ENCODE measurements at regions not wholly inside any gene's neighbourhood (a gene's known extent, or its start where the extent isn't known, plus 50 kb on each side); places are given as distances from the start of the nearest gene placed in this dataset.

GRCh38 chr2:36271266-36271665 is 84.3 kb upstream of the CRIM1 start:
- Histone ChIP-seq H3K18ac (ENCODE audit: low read length) (peak overlapping the region; percentile 28), H2AK5ac (ENCODE audit: low read length) (no peak overlapping the region), H3K9ac (ENCODE audit: low read length) (no peak overlapping the region), H3K27ac (ENCODE audit: low read depth, low read length) (peak overlapping the region; percentile 2), H3K56ac (ENCODE audit: low read length) (no peak overlapping the region), H3K79me1 (ENCODE audit: low read length) (no peaks in the 10 kb centered on the region), H4K8ac (ENCODE audit: low read depth, low read length) (no peak overlapping the region), H2BK120ac (ENCODE audit: low read depth, low read length) (peak overlapping the region; percentile 45), H3K4me2 (ENCODE audit: low read length) (no peak overlapping the region), H4K5ac (ENCODE audit: low read length) (no peak overlapping the region), H2BK15ac (replicated peaks; ENCODE audit: low read depth) (peak overlapping the region; percentile 57), H3K4me1 (ENCODE audit: control insufficient read depth, low read depth, low read length) (peaks cover 4% of the 10 kb centered on the region), H3K36me3 (ENCODE audit: control insufficient read depth, insufficient read depth, low read length) (no peaks in the 10 kb centered on the region), H3K79me2 (ENCODE audit: control insufficient read depth, insufficient read depth, low read length) (no peaks in the 10 kb centered on the region), H3K4me3 (ENCODE audit: low read length) (no peak overlapping the region), H3K4ac (ENCODE audit: low read depth, low read length) (no peak overlapping the region), H3K27me3 (ENCODE audit: insufficient read depth, low read length, poor library complexity) (no peaks in the 10 kb centered on the region), H2BK5ac (ENCODE audit: low read length) (no peak overlapping the region), H3K23ac (ENCODE audit: low read length) (no peak overlapping the region)
- DNase-seq, result peak; percentile 21
- no CpG with 5 or more reads among the region's 1 CpG for WGBS (ENCODE audit: extremely low coverage, insufficient coverage, low lambda C conversion rate)

DNA sequence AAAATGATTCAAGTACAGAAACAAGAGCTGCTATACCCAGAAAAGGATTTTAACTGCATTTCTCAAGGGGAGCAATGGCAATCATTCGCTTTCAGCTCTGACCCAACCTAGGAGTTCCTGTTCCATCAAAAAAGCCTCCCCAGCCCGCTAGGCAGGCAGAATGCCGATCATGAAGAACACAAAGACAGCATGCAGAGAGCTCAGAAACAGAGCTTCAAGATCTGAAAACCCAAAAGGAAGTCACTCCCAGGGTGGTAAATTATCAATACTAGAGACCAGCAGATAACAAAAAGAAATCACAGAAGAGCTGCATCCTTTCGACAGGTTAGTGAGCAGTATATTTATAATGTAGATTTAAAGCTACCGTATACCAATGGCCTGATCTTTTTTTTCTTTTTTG is 84.8 kb upstream of the CRIM1 start:
- no peak overlapping the region for H3K4me2 ChIP-seq (ENCODE audit: low read length)
- H4K5ac ChIP-seq (ENCODE audit: low read length), result no peak overlapping the region
- no peaks in the 10 kb centered on the region for H3K27me3 ChIP-seq (ENCODE audit: insufficient read depth, low read length, poor library complexity)
- no CpG with 5 or more reads among the region's 5 CpGs for whole genome bisulfite sequencing (ENCODE audit: extremely low coverage, insufficient coverage, low lambda C conversion rate)
- peaks cover 4% of the 10 kb centered on the region for H3K4me1 ChIP-seq (ENCODE audit: control insufficient read depth, low read depth, low read length)
- no peak overlapping the region for H4K8ac ChIP-seq (ENCODE audit: low read depth, low read length)
- peak overlapping the region; percentile 2 for H3K27ac ChIP-seq (ENCODE audit: low read depth, low read length)
- no peak overlapping the region for H3K4ac ChIP-seq (ENCODE audit: low read depth, low read length)
- no peak overlapping the region for H2AK5ac ChIP-seq (ENCODE audit: low read length)
- peak overlapping the region; percentile 45 for H2BK120ac ChIP-seq (ENCODE audit: low read depth, low read length)
- no peak overlapping the region for H3K4me3 ChIP-seq (ENCODE audit: low read length)
- H3K79me2 ChIP-seq (ENCODE audit: control insufficient read depth, insufficient read depth, low read length), result no peaks in the 10 kb centered on the region
- peak overlapping the region; percentile 57 for H2BK15ac ChIP-seq (replicated peaks; ENCODE audit: low read depth)
- no peak overlapping the region for H3K23ac ChIP-seq (ENCODE audit: low read length)
- H2BK5ac ChIP-seq (ENCODE audit: low read length), result no peak overlapping the region
- H3K36me3 ChIP-seq (ENCODE audit: control insufficient read depth, insufficient read depth, low read length), result no peaks in the 10 kb centered on the region
- DNase-seq, result peak; percentile 87
- no peaks in the 10 kb centered on the region for H3K79me1 ChIP-seq (ENCODE audit: low read length)
- H3K9ac ChIP-seq (ENCODE audit: low read length), result no peak overlapping the region
- no peak overlapping the region for H3K56ac ChIP-seq (ENCODE audit: low read length)
- H3K18ac ChIP-seq (ENCODE audit: low read length), result no peak overlapping the region

- Histone ChIP-seq H3K79me1 (ENCODE audit: low read length) (no peaks in the 10 kb centered on the region), H3K4ac (ENCODE audit: low read depth, low read length) (no peak overlapping the region), H3K4me3 (ENCODE audit: low read length) (no peak overlapping the region), H4K5ac (ENCODE audit: low read length) (no peak overlapping the region), H2AK5ac (ENCODE audit: low read length) (no peak overlapping the region), H2BK120ac (ENCODE audit: low read depth, low read length) (no peak overlapping the region), H2BK15ac (replicated peaks; ENCODE audit: low read depth) (no peak overlapping the region), H3K36me3 (ENCODE audit: control insufficient read depth, insufficient read depth, low read length) (no peaks in the 10 kb centered on the region), H4K8ac (ENCODE audit: low read depth, low read length) (no peak overlapping the region), H3K79me2 (ENCODE audit: control insufficient read depth, insufficient read depth, low read length) (no peaks in the 10 kb centered on the region), H3K23ac (ENCODE audit: low read length) (no peak overlapping the region), H3K18ac (ENCODE audit: low read length) (no peak overlapping the region), H3K27me3 (ENCODE audit: insufficient read depth, low read length, poor library complexity) (no peaks in the 10 kb centered on the region), H3K27ac (ENCODE audit: low read depth, low read length) (no peak overlapping the region), H3K4me1 (ENCODE audit: control insufficient read depth, low read depth, low read length) (peaks cover 6% of the 10 kb centered on the region), H3K4me2 (ENCODE audit: low read length) (no peak overlapping the region), H3K56ac (ENCODE audit: low read length) (no peak overlapping the region), H2BK5ac (ENCODE audit: low read length) (no peak overlapping the region), H3K9ac (ENCODE audit: low read length) (no peak overlapping the region)
- DNase-seq, result no peak
- no CpG with 5 or more reads among the region's 1 CpG for WGBS (ENCODE audit: extremely low coverage, insufficient coverage, low lambda C conversion rate)
Measured at GRCh38 chr2:36267194-36267593, 88.4 kb upstream of the CRIM1 start.

DNA sequence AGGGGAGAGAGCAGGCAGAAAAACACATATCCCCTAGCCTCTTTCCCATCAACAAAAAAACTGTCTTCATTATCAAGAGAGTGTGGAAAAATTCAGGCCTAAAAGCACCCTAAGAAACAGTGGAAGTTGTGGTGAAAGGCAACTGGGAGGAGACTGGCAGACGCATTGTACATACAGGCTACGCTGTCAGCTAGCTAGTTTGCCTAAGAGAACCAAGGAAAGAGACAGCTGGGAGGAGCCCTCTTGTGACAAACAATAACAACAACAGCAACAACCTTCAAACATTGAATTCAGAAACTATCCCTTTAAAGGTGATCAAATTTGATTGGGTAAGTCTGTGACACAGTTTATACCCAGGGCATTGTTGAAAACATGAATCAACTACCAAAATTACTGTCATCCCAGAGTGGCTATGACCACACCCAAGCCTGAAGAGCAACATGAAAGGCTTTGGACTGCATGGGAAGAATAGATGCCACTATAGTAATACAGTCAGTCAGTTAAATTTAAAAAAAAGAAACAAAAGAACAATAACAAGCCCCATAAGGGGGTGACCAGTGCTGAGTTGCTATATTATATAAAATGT is 88.9 kb upstream of the CRIM1 start:
- Histone ChIP-seq H2BK15ac (replicated peaks; ENCODE audit: low read depth) (no peak overlapping the region), H3K27ac (ENCODE audit: low read depth, low read length) (no peak overlapping the region), H3K18ac (ENCODE audit: low read length) (no peak overlapping the region), H3K23ac (ENCODE audit: low read length) (no peak overlapping the region), H3K79me1 (ENCODE audit: low read length) (no peaks in the 10 kb centered on the region), H3K9ac (ENCODE audit: low read length) (no peak overlapping the region), H2BK5ac (ENCODE audit: low read length) (no peak overlapping the region), H3K36me3 (ENCODE audit: control insufficient read depth, insufficient read depth, low read length) (no peaks in the 10 kb centered on the region), H2BK120ac (ENCODE audit: low read depth, low read length) (no peak overlapping the region), H3K4me3 (ENCODE audit: low read length) (no peak overlapping the region), H3K4ac (ENCODE audit: low read depth, low read length) (no peak overlapping the region), H2AK5ac (ENCODE audit: low read length) (no peak overlapping the region), H3K27me3 (ENCODE audit: insufficient read depth, low read length, poor library complexity) (no peaks in the 10 kb centered on the region), H3K56ac (ENCODE audit: low read length) (no peak overlapping the region), H3K4me1 (ENCODE audit: control insufficient read depth, low read depth, low read length) (peaks cover 6% of the 10 kb centered on the region), H4K8ac (ENCODE audit: low read depth, low read length) (no peak overlapping the region), H3K79me2 (ENCODE audit: control insufficient read depth, insufficient read depth, low read length) (no peaks in the 10 kb centered on the region), H3K4me2 (ENCODE audit: low read length) (no peak overlapping the region), H4K5ac (ENCODE audit: low read length) (no peak overlapping the region)
- WGBS (ENCODE audit: extremely low coverage, insufficient coverage, low lambda C conversion rate), result no CpG with 5 or more reads among the region's 2 CpGs
- peak; percentile 32 for DNase-seq

- no peak overlapping the region for H4K8ac ChIP-seq (ENCODE audit: low read depth, low read length)
- no peak overlapping the region for H2BK5ac ChIP-seq (ENCODE audit: low read length)
- no peaks in the 10 kb centered on the region for H3K27me3 ChIP-seq (ENCODE audit: insufficient read depth, low read length, poor library complexity)
- H3K18ac ChIP-seq (ENCODE audit: low read length), result no peak overlapping the region
- no peak overlapping the region for H3K4me2 ChIP-seq (ENCODE audit: low read length)
- H3K4me3 ChIP-seq (ENCODE audit: low read length), result no peak overlapping the region
- H3K4me1 ChIP-seq (ENCODE audit: control insufficient read depth, low read depth, low read length), result peaks cover 2% of the 10 kb centered on the region
- no peak overlapping the region for H3K9ac ChIP-seq (ENCODE audit: low read length)
- H2AK5ac ChIP-seq (ENCODE audit: low read length), result no peak overlapping the region
- no CpG with 5 or more reads among the region's 1 CpG for WGBS (ENCODE audit: extremely low coverage, insufficient coverage, low lambda C conversion rate)
- H3K56ac ChIP-seq (ENCODE audit: low read length), result no peak overlapping the region
- no peaks in the 10 kb centered on the region for H3K79me1 ChIP-seq (ENCODE audit: low read length)
- no peak overlapping the region for H3K23ac ChIP-seq (ENCODE audit: low read length)
- H3K27ac ChIP-seq (ENCODE audit: low read depth, low read length), result no peak overlapping the region
- H4K5ac ChIP-seq (ENCODE audit: low read length), result no peak overlapping the region
- H2BK15ac ChIP-seq (replicated peaks; ENCODE audit: low read depth), result no peak overlapping the region
- H3K79me2 ChIP-seq (ENCODE audit: control insufficient read depth, insufficient read depth, low read length), result no peaks in the 10 kb centered on the region
- DNase-seq, result no peak
- no peak overlapping the region for H3K4ac ChIP-seq (ENCODE audit: low read depth, low read length)
- H3K36me3 ChIP-seq (ENCODE audit: control insufficient read depth, insufficient read depth, low read length), result no peaks in the 10 kb centered on the region
- H2BK120ac ChIP-seq (ENCODE audit: low read depth, low read length), result no peak overlapping the region
Measured at GRCh38 chr2:36262581-36262980, 93.0 kb upstream of the CRIM1 start.

DNA sequence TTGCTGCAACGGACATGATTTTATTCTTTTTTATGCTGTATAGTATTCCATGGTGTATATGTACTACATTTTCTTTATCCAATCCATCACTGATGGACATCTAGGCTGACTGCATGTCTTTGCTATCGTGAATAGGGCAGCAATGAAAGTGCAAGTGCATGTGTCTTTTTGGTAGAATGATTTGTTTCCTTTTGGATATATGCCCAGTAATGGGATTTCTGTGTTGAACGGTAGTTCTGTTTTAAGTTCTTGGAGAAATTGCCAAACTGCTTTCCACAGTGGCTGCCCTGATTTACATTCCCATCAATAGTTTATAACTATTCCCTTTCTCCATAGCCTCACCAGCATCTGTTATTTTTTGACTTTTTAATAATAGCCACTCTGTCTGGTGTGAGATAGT is 99.7 kb upstream of the CRIM1 start:
- Histone ChIP-seq H3K79me2 (ENCODE audit: control insufficient read depth, insufficient read depth, low read length) (no peaks in the 10 kb centered on the region), H3K23ac (ENCODE audit: low read length) (no peak overlapping the region), H3K4me1 (ENCODE audit: control insufficient read depth, low read depth, low read length) (peaks cover 3% of the 10 kb centered on the region), H3K4me2 (ENCODE audit: low read length) (no peak overlapping the region), H2BK120ac (ENCODE audit: low read depth, low read length) (no peak overlapping the region), H3K4ac (ENCODE audit: low read depth, low read length) (no peak overlapping the region), H3K27ac (ENCODE audit: low read depth, low read length) (no peak overlapping the region), H3K4me3 (ENCODE audit: low read length) (no peak overlapping the region), H4K5ac (ENCODE audit: low read length) (no peak overlapping the region), H2BK15ac (replicated peaks; ENCODE audit: low read depth) (no peak overlapping the region), H3K79me1 (ENCODE audit: low read length) (no peaks in the 10 kb centered on the region), H3K9ac (ENCODE audit: low read length) (no peak overlapping the region), H3K56ac (ENCODE audit: low read length) (no peak overlapping the region), H2AK5ac (ENCODE audit: low read length) (no peak overlapping the region), H2BK5ac (ENCODE audit: low read length) (no peak overlapping the region), H3K18ac (ENCODE audit: low read length) (no peak overlapping the region), H4K8ac (ENCODE audit: low read depth, low read length) (no peak overlapping the region), H3K36me3 (ENCODE audit: control insufficient read depth, insufficient read depth, low read length) (no peaks in the 10 kb centered on the region), H3K27me3 (ENCODE audit: insufficient read depth, low read length, poor library complexity) (no peaks in the 10 kb centered on the region)
- DNase-seq, result no peak
- no CpG with 5 or more reads among the region's 3 CpGs for WGBS (ENCODE audit: extremely low coverage, insufficient coverage, low lambda C conversion rate)
